HT-29 (cell line): ENCODE measurements at regions not wholly inside any gene's neighbourhood (a gene's known extent, or its start where the extent isn't known, plus 50 kb on each side); places are given as distances from the start of the nearest gene placed in this dataset. TPM values are rescaled to one million over a fixed set of nuclear protein-coding genes. Genes with fewer than 3 reads are reported as not detected.
A peak's percentile ranks its signal among the peaks of the same experiment; 100 is the strongest.
"Not testable (repeated sequence)": the region's sequence is repeated elsewhere in the genome, so short reads cannot be mapped to it uniquely, and the experiment has no call there.

Experiments
- DNase-seq: peaks from one replicate; pipeline ENCODE4 v3.0.0-alpha.2; 2015; ENCODE audit warnings: low spot score
- small RNA-seq: library from RNA; depleted of rRNA; stranded (forward); fragments of <200 nt; gene quantifications from one replicate; pipeline ENCODE3, GENCODE V24; 2014

DNA sequence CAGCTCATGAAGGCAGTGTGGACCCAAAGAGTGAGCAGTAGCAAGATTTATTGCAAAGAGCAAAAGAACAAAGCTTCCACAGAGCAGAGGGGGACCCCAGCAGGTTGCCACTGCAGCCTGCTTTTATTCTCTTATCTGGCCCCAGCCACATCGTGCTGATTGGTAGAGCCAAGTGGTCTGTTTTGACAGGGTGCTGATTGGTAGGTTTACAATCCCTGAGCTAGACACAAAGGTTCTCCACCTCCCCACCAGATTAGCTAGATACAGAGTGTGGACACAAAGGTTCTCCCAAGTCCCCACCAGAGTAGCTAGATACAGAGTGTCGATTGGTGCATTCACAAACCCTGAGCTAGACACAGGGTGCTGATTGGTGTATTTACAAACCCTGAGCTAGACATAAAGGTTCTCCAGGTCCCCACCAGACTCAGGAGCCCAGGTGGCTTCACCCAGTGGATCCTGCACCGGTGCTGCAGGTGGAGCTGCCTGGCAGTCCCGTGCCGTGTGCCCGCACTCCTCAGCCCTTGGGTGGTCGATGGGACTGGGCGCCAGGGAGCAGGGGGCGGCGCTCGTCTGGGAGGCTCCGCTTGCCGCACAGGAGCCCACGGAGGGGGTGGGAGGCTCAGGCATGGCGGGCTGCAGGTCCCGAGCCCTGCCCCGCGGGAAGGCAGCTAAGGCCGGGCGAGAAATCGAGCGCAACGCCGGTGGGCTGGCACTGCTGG, 80.9 kb upstream of the BCHE start:
- not testable (repeated sequence) for DNase-seq

DNA sequence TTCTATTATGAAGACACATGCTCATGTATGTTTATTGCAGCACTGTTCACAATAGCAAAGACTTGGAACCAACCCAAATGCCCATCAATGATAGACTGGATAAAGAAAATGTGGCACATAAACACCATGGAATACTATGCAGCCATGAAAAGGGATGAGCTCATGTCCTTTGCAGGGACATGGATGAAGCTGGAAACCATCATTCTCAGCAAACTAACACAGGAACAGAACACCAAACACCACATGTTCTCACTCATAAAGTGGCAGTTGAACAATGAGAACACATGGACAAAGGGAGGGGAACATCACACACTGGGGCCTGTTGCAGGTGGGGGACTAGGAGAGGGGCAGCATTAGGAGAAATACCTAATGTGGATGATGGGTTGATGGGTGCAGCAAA, 77.9 kb upstream of the BCHE start:
- not testable (repeated sequence) for DNase-seq

DNA sequence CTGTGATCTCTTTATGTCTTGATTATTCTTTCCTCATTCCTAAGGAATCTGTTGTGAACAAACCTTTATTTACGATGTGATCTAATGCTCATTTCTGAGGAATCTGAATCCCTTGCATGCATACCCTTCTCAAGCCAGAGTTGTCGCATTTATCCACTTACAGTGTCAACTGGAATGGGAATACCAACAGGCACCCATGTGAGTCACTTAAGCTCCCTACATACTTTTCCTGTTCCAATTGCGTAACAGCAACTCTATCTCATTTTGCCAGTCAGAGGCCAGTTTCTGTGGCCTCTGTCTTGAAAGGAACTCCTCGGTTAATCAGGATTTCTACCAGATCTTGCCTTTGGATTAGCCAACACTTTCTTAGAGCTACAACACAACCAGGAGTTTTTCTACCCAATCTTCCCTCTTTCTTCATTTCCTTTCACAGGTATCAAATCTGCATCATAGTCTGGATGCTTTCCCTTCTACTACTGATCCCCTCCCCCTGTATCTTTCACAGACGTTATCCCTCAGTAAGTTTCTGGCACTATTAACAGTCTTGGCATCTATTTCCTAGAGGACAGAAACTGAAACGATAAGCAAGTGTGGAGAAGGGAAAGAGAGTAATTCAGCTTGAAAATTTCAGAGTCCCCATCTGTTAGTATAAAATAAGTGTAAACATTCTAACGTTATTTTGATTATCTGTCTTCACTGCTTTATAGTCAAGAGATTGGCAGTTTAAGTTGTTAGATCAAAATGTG, 66.8 kb upstream of the BCHE start:
- no peak for DNase-seq

DNA sequence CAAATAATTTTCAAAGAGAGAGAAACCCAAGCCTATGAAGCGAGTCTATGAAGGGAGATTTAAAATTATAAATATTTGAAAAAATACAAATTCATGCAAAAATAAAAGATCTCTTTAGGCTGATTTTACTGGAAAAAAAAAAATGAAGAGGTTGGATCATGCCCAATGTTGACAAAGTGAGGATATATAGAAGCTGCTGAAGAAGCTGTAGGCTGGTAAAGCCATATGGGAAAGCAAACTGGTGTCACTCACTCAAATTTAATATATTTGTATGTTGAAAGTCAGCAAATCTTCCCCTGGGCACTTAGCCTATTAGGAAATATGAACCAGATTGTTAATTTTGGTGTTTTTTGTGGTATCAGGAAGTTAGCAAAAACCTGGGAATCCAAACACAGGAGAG, 61.8 kb upstream of the BCHE start:
- DNase-seq: no peak

DNA sequence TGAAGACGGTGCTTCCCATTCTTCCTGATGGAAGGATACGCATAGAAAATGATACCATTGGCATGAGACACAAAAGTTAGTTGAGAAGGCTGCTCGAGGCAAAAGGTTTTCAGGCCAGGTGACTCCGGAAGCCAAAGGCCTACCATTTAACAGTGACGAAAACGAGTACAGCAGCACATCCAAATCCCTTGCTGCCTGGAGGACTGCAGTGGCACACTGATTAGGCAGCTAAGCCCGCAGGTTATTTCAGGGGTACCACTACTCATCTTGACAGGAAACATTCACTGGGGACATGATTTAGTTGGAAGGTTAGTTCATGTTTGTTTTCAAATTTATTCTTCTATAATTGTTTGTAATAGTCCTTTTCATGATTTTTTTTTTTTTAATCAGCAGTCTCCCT, 59.9 kb upstream of the BCHE start:
- no peak for DNase-seq

DNA sequence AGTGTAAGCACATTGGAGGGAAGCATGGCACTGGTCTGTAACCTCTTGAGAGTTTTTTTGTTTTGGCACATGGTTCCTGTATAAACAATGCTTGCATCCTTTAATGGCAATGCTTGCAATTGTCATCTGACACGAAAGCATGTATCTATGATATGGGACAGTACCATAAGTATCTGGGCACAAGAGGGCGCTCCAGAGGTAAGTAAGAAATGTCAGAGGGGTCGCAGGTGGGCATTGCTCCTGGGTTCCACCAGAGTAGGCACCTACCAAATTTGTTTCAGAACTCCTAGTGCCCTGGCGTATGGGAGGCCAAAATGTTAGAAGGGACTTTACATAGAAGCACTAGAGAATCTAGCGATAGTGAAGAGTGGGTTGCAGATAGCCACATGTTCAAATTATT, 58.7 kb upstream of the BCHE start:
- DNase-seq: peak; percentile 43

DNA sequence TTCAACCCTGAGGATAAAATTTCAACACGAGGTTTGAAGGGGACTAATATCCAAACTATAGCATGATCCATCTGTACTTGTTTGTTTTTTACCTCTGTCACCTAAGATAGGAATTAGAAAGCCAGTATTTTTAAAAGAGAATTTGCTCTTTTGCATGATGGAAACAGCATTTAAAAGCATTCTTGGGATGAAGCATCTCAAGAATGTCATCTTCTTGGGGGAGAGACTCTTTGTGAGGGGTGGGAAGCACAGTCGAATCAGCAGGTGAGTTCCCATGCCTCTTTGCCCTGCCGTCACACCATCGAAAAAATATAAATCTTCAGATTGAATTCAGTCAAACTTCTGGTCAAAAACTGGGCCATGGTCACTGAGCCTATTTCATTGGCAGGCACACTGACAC, 55.3 kb upstream of the BCHE start:
- no peak for DNase-seq

Small RNA genes lying in the stretch of these regions (small RNA-seq; reads per million reads assigned to genes)
- gene AC069439.1 (not detected), gene AC072046.1 (not detected), gene AC072046.2 (not detected), gene MTND4LP10 (not detected), gene RN7SKP298 (not detected)
